ENCODE measurements at regions not wholly inside any gene's neighbourhood (a gene's known extent, or its start where the extent isn't known, plus 50 kb on each side); places are given as distances from the start of the nearest gene placed in this dataset.
"Not testable (repeated sequence)": the region's sequence is repeated elsewhere in the genome, so short reads cannot be mapped to it uniquely, and the experiment has no call there.

DNA sequence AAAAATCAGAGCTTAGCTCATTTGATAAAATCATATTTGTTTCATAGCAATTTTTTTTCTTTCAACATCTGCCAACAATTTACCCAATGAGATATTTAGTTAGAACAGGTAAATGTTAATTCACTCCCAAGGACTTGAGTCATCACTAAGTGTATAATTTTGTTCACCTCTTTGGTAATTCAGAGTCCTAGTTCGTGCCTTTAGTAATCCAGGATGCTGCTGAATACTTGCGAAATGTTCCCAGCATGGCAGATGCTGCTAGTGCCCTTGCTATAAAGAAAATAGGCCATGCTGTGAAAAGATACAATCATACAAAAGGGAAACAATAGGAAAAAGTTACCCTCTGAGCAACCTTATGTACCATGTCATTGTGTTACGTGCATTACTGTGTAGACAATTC lies 210.5 kb downstream of the CSNK1G3 start:
- DNase-seq: no peak

DNA sequence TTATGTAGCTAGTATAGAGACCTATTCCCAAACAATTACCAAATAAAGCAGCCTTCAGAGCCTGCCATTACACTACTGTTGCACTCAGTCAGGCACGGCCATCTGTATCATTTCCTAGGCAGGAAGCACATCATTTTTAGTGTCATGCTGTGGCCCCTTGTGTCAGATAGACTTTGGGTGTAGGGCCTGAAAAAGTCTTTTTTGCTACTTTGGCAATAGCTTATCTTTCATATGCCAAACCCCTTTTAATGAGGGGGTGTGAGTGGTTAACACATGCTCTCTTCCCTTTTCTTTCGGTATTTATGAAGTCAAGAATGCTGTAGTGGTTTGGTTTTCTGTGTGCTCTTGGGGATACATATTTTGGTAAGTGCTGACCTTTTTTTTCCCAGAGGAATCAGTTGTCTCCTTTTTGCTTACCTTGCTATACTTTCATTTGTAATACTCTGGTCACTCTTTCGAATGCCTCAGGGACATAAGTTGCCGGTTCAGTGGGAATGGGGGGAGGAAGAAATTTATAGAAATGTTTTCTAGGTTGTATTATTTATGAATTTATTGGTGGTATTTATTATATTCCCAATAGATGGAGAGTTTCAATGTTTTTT lies 209.8 kb downstream of the CSNK1G3 start:
- no peak for DNase-seq

DNA sequence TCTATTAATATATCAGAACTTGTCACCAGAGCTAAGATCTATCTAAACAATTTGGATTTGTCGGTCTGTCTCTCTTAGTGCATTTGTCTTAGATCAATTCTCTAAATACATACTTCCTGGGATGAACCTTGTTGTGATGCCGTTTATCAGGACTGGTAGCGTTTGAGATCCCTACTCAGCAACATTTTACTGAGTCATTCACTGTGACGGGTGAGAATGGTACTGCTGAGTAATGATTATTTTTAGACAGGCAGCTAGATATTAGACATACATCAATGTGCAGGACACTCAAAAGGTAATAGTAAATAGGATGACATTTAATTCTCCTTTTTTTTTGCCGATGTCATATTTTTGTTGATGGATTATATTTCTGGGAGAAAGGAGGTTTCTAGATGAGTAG lies 209.0 kb downstream of the CSNK1G3 start:
- DNase-seq: no peak

DNA sequence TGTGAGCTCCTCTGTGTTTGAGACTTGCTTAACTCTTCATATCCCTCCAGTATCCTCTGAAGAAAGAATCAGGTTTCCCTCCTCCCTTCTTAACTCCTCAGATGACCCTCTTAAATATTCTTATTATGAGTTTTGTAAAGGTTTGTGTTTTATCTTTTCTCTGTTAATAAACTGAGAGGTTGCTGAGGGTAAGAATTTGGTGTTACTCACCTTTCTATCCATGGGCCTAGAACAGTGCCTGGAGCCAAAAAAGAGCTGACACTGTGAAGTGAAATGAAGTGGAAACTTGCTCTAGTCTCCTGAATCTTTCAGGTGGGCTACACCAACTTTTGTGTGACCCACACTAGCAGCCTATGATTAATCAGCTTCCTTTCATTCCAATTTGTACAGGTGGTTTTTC lies 208.4 kb downstream of the CSNK1G3 start:
- DNase-seq: no peak

DNA sequence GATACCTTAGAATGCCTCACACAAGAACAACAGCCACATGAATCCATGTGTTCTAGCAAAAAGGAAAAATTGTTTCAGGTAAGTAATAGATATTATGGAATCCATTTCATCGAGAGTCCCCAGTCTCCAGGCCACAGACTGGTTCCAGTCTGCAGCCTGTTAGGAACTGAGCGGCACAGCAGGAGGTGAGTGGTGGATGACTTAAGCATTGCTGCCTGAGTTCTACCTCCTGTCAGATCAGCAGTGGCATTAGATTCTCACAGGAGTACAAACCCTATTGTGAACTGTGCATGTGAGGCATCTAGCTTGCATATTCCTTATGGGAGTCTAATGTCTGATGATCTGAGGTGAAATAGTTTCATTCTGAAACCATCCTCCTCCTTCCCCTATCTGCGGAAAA lies 207.0 kb downstream of the CSNK1G3 start:
- DNase-seq: no peak

DNA sequence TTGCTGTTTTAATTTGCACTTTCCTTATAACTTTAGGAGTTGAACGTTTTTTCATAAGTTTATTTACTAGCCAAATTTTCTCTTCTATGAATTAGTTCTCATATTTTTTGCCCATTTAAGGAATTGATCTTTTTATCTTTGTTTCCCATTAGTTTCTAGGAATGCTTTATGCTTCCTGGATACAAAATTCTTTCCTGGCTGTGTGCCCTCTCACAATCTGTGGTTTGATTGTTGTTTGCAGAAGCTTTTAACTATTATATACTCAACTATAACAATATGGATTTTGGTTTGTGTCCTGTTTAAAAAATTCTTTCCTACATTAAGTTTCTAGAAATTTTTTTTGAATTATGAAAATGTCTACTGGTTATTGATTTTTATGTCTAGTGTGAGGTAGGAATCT lies 206.3 kb downstream of the CSNK1G3 start:
- DNase-seq: no peak

DNA sequence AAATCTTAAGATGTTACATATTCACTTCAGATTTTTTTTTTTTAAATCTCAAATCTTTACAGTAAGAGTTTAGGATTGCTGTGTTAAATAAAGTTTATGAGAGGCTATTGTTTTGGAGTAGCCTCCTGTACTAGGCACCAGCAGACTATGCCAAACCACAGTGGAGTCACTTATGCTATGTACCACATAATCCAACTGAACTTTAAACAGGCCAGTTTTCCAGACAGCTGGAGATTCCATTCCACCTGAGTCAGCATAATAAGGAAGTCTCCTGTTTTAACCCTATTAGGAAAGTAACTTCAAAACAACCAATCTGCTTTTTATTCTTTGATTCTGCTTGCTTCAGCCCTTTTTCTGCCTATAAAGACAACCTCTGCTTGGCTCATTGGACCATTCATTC lies 205.2 kb downstream of the CSNK1G3 start:
- DNase-seq: no peak

DNA sequence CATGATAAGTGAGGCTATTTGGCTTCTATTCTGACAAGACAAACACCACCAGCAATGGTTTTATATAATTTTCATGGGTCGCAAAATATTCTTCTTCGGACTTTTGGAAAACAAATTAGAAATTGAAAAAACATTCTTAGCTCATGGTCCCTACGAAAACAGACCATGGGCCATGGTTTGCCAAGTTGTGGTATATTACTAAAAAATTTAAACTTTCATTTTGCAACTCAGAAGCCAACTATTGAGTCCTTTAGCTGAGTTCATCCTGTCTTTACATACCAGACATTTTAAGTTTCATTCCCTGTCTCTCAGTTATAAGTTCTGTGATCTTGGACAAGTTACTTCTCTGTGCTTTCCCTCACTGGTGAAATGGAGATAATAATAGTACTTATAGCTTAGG lies 198.1 kb downstream of the CSNK1G3 start:
- no peak for DNase-seq

DNA sequence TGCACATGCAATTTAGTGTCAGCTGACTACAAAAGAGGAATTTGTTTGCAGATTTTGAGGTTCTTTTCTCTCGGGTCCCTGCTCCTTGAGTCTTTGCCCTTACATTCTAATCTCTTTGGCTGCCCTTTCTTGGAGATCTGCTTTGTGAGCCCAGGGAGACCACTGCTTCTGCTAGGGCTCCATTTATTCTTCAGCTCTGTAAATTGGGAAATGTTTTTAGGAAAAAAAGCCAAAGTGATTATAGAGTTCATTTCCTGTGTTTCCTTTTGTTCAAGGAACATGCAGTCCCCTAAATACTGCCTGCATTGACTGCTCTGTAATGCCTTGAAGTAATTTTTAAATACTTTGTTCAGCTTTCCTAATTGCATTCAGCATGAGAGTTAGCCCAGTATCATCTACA lies 197.4 kb downstream of the CSNK1G3 start:
- DNase-seq: no peak

DNA sequence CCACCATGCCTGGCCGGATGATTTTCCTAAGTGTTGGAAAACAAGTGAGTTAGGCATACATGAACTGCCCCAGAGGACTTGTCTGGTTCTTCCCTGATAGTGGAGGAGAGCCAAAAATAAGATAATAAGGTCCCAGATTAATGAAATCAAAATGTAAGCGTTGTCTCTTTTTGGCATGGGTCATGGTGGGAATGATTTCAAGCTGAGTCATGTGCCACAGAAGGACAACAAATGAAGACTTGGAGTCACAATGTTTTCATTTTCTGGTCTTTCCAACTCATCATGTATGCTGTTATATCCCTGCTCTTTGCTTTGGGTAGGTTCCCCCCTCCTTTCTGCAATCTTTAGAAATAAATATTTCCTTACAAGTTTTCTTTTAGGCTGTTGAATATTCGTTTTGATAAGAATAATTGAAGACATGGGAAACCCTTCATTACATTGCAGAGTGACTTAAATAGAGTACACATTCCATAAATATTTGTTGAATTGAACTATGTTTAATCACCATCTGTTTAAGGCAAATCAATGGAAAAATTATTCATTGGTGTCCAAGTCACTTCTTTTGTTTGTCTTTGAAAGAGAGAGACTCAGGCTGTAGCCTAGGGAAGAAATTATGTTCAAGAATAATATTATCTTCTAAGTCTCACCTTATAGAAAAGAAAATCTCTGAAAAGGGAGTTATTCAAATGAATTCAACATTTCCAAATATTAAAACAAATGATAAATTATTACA lies 196.3 kb downstream of the CSNK1G3 start:
- no peak for DNase-seq

DNA sequence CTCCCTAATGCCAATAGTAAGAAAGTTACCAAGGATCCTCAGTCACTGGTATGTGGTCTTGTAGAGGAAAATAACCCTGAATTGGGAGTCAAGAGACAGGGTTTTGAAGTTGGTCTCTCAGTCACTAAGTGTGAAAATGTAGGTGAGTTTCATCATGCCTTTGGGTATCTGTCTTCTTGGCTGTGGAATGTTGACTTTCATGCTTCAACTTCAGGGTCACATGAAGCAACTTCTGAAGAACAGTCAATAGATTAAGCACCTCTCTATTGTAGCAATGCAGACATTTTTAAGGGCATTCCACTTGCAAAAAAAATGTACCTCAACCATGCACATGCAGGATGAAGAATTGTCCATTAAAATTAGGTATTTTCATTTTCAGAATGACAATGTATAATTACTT lies 194.6 kb downstream of the CSNK1G3 start:
- no peak for DNase-seq

DNA sequence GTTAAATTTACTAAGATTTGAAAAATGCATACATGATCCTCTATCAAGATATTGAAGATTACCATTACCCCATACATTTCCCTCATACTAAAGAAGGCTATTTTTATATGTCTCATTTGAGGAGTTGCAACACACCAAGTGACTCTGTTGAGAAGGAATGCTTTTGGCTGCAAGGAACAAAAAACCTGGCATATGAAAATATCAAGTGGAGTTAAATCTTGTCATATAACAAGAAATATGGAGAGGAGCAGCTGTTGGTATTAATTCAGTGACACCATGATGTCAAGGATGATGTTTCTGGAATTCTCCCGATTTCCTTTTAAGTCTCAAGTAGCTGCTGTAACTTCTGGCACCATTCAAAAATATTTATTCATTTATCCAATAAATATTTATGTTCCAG lies 193.8 kb downstream of the CSNK1G3 start:
- DNase-seq: no peak

DNA sequence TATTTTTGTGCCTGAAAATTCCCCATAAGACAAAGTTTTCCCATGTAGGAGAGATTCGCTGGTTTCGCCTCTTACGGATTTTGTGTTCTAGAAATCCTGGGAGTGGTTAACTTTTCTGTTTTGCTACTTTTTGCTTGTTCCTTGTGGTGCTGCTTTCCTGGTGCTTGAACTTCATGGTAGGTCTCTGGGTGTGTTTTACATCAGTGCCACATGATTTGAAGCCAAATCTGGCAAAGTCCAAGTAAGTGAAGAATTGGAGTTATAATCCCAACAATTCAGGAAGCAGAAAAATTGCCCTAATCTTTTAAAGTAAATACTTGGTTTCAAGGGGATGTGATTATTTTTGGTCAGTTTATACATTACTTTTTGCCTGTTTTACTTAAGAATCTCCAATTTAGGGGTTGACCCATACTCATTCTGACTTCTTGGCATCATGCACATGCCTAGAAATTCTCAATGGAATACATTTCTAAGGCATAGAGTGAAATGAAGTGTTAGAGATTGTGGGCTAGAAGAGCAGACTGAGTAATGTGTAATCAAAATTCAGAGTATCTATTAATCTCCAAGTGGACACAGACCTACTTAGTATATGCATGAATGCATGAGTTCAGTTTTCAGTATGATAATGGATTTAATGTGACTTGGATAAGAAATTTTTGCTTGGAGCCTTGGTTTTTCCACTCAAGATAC lies 189.7 kb downstream of the CSNK1G3 start:
- DNase-seq: no peak

DNA sequence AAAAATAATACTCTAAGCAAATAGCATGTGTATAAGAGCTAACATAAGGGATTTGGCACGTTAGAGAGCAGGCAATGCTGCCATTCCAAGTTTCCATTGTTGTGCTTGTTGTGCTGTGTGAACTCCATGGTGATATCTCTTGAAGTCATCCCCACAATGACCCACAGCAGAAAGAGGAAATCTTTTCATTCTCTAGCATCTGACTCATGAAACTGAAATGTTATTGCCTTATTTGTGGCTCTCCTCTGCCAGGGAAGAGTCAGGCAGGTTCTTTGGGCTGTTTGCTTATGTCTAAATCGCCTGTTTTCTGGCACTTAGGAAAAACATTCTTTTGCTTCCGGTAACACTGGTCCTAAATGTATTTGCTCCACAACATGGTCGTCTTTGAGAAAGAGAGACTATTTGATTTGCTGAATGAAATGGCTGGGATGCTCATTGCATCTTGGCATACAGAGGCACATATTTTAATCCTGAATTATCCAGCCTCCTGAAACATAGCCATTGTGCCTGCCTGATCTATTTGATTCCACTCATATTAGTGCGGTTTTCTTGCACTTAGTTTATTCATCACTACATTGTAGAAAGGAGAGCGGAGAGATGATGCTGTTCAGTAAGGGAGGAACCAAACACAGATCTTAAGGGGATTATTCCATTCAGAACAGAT lies 188.8 kb downstream of the CSNK1G3 start:
- no peak for DNase-seq

DNA sequence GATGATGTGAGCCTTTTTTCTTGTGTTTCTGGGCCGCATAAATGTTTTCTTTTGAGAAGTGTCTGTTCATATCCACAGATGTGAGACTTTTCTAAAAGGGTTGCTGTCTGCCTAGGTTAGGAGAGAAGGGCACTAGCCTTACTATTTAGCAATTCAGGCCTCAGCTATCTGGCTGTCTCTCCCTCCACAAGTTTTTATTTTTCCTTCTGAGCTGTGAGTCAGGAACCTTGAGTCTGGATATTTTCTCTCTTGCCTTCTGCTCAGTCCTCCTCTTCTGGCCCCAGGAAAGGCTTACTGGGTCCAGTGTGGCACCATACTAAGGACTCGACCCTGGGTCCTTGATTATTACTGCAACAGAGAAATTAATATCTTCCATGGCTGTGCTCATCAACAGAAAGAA lies 187.6 kb downstream of the CSNK1G3 start:
- no peak for DNase-seq

DNA sequence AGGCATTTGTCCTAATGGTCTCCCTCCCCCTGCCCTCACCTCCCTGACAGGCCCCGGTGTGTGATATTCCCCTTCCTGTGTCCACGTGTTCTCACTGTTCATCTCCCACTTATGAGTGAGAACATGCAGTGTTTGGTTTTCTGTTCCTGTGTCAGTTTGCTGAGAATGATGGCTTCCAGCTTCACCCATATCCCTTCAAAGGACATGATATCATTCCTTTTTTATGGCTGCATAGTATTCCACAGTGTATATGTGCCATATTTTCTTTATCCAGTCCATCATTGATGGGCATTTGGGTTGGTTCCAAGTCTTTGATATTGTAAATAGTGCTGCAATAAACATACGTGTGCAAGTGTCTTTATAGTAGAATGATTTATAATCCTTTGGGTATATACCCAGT lies 187.0 kb downstream of the CSNK1G3 start:
- not testable (repeated sequence) for DNase-seq

DNA sequence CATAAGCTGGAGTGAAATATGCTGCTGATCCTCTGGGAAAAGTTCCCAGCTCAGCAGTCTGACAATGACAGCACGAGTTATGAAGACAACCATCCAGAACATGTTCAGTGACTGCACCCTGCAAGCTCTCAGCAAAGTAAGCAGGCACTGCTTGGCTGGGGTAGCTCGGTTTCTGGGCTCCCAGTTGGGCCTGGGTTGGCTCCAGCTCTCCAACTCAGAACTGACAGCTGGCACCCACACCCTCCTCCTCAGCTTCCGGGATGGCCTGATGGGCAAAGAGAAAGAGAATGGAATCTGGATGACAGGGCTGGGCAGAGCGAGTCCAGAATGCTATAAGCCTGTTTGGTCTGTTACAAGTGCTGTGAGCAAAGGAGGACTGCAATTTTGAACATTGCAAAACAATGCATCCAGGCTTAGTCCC lies 185.0 kb downstream of the CSNK1G3 start:
- DNase-seq: no peak

DNA sequence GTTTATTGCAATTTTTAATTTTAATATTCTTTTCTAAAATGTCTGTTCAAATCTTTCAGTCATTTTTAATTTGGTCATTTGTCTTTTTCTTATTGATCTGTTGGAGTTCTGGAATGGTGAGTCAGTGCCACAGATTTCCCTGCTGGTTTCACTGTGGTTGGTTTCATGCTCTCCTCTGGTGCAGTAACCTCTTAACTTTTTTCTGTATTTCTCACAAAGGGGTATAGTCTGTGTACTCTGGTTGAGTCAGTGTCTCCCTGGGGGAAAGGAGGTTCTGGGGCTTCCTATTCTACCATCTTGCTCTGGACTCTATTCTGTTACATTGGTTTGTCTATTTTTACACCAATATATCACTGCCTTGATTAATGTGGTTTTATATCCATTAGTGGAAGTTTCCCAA lies 178.8 kb downstream of the CSNK1G3 start:
- no peak for DNase-seq

DNA sequence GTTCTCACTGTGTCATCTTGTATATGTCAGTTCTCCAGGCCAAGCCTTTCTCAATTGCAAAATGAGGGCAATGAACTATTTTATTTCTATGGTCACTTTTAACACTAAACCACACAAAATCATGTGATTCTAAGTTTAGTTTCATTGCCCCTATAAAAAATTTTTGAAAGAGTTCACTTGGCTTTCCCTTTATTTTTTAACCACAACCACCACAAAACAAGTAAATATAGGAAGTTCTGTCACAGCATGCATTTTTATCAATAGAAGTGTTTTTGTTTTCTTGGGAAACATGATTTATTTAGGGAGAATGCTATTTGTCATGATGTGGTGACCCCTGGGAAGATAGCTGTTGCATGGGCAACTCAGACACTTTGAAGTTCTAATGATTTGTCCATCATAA lies 169.1 kb downstream of the CSNK1G3 start:
- no peak for DNase-seq

DNA sequence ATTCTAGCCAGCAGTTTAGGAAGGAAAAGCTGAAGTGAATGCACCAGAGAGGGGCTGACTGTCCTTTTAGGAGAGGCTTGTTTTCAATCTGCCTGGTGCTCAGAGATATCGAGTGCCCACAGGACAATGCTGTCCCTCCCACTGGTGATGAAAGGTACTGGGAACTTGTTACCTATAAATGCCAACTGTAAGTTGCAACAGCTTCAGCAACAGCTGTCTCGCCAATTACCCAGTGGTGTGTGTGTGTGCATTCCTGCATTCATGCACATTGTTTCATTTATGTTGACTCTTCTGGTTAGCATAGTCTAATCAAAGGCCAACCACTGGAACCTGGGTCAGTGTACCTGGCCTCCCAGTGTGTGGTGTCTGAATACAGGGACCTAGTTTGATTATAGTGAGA lies 161.1 kb downstream of the CSNK1G3 start:
- peak; percentile 29 for DNase-seq

DNA sequence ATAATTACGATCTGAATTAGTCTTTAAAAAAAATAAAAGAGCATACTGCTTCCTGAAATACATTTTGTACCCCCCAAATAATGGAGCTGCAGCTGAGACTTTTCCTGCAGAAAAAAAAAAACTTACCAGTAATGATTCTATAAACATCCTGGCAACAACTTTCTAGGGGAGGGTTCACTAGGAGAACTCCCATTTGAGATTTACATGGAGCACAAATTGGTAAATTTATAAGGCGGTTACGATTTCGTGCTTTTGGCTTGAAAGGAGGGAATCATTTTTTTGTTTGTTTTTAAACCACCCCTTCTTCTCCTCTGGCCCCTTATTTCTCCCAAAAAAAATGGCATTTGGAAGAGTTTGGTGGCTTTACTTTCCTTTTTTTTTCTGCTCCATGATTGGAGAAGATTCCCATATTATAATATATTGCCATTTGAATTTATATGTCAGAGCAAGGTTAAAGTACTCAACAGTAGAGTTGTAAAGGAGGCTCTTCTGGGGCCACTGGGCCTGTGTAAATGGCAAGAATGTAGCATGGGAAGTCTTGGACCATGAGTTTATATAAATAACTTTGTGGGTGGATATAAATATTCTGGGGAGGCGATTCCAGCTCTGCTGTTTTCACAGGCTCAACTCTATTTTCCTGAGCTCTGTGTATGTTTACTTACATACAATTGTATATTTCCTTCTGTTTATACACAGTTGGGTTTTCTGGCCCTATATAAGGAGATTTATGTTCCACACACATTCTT lies 159.9 kb downstream of the CSNK1G3 start:
- DNase-seq: no peak

DNA sequence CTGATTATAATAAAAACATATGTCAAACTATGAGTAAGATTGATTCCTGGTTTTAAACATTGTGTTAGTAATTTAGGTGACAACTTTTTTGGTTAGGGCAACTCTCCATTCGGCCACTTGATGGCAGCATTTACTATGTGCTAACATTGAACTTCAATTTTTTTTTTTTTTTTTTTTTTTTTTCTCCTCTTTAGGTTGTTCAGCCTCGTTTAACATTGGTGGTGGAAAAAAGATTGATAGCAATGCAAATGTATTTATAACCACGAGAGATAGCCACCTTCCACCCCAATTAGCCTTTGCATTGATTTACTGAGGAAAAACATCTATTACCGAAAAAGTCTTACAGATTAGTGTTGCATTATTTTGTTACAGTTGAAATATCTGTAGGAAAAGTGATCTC lies 159.1 kb downstream of the CSNK1G3 start:
- peak; percentile 19 for DNase-seq

All from NCI-H1694 treated with DMSO at 0.1 percent for 48 hours (cell line).